GM18861 (cell line): ENCODE measurements at regions not wholly inside any gene's neighbourhood (a gene's known extent, or its start where the extent isn't known, plus 50 kb on each side); places are given as distances from the start of the nearest gene placed in this dataset.
"Not testable (repeated sequence)": the region's sequence is repeated elsewhere in the genome, so short reads cannot be mapped to it uniquely, and the experiment has no call there.

Experiments
- ATAC-seq: cut with Tn5 transposase; IDR thresholded peaks from one replicate; pipeline ENCODE4 v1.9.1; 2021; ENCODE audit not compliant: unreplicated experiment

DNA sequence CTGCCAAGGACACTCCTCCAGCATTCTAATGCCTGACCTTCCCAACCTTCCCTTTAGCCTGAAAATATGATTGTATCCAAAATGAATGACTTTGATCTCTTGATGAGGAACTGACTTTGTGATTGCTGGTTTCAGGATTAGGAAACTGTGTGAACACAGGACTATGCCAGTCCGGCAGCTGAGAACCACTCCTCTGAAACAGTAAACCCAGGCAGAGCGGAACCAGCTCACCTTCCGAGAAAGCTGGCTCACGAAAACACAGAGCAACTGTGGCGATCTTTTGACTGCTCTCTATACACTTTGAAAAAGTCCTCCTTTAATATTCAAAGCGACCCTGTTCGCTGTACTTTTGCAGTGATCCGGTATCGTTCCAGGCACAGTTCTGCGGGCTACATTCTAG, 258.8 kb upstream of the IRS2 start:
- no peak for ATAC-seq

DNA sequence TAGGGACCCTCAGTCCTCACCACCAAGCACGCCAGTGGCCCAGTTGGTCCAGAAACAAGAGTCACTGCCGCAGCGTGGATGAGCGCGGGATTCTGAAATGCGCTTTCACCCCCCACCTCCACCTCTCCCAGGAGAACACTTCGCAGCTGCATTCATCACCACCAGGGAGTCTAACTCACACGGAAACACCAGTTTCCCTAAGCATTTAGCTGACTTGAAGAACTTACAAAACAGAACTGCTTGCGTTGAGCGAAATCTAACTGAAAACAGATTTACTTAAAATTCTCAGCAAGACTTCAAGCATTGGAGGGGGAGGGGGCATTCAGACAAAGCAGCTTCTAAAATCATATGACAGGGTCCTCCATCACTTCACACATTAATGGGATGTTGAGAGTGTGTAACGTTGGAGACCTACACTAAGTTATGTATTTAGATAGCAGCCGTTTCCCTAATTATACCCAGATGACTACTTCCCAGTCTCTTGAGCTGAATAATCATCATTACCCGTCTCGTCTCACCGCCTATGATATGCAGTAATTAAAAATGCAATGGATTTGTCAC, 258.2 kb upstream of the IRS2 start:
- no peak for ATAC-seq

DNA sequence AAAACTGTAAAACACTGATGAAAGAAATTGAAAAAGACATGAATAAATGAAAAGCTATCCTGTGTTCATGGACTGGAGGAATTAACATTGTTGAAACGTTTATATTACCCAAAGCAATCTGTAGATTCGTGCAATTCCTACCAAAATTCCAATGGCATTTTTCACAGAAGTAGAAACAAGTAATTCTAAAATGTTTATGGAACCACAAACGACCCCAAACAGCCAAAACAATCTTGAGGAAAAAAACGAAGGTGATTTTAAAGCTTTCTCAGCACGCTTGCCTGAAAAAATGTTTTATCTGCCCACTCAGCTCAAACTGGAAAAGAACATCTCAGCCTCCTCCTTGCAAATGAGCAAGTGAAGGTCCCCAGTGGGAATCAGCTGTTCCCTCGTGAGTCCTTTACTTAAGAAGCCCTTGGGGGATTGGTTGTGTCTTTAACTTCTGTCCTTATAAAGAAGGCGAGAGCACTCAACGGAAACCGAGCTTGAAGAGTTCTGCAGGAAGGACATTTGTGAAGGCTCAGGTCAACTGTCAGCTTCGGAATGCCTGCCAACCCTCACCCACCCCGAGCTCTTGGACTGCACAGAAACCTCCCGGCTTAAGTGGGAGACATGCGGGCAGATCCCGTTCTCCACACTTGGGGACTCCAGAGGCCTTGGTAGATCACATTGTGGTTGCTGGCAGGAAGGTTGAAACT, 256.0 kb upstream of the IRS2 start:
- ATAC-seq: no peak

DNA sequence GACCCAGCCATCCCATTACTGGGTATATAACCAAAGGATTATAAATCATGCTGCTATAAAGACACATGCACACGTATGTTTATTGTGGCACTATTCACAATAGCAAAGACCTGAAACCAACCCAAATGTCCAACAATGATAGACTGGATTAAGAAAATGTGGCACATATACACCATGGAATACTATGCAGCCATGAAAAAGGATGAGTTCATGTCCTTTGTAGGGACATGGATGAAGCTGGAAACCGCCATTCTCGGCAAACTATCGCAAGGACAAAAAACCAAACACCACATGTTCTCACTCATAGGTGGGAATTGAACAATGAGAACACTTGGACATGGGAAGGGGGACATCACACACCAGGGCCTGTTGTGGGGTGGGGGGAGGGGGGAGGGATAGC, 255.3 kb upstream of the IRS2 start:
- not testable (repeated sequence) for ATAC-seq

DNA sequence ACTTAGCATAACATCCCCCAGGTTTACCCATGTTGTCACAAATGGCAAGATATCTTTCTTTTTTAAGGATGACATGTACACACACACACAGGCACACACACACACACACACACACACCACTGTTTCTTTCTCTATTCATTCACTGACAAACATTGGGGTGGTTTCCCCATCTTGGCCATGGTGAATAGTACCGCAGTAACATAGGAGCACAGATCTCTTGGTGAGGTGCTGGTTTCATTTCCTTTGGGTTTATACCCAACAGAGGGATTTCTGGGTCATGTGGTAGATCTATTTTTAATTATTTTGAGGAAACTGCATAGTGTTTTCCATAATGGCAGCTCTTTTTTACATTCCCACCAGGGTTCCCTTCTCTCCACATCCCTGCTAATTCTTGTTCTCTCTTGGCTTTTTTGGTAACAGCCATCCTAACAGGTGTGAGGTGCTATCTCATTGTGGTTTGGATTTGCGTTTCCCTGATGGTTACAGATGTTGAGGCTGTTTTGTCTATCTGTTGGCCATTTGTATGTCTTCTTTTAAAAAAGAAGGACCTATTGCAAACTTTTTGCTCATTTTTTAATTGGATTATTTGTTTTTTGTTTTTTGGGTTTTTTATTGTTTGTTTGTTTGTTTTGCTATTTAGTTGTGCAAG, 251.7 kb upstream of the IRS2 start:
- ATAC-seq: no peak

DNA sequence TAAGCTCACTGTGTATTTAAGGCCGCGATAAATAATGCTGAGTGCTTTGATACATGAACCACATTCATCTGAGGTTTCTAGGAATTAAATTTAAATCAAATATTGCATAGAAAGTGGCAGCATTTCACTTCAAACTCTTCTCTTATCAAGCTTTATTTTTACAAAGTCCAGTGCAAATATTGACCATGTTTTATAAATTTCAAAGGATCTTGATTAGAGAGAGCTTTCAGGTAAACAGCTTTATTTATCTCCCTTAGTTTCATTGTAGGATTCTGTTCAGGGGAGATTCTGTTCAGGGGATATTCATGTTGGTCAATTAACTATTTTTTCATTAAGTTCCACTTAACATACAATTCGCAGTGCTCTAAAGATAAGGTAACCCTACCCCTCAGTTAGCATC, 249.7 kb upstream of the IRS2 start:
- no peak for ATAC-seq

DNA sequence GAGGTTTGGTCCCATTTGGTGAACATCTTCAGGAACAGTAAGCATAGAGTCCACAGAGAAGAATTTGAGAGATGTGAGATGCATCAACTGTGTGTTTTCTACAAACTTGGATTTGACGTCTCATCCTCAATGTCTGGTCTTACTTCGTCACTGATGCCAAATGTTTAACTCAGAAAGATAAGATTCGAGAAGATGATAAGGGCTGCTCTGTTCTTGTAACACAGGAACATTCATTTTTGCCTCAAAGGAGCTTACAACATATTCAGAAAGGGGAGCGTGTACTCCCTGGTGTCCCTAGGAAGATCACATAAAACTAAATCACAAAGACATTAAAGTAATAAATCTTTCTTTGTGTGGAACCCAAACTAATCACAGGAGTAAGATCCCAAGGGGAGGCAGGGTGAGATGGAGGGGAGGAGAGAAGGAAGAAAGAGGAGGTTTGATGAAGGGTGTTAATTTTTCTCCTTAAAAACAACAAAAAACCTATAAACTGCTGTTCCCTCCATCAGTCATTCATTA, 247.7 kb upstream of the IRS2 start:
- no peak for ATAC-seq

DNA sequence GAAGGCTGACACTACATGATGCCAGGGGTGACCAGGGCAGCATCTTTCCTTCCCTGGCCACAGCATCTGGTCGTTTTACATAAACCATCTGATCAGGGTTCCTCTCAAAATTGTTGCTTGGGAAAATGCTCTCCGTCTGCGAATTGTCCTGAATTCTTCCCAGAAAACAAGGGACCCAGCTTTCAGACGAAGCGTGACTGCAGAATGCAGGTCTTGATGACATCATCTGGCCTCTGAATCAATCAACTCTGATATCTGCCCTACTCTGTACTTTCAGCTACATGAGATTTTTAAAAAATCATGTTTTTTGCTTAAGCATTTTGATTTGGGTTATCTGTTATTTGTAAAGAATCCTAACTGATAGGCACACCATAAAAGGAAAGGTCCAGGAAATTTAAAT, 246.6 kb upstream of the IRS2 start:
- no peak for ATAC-seq

DNA sequence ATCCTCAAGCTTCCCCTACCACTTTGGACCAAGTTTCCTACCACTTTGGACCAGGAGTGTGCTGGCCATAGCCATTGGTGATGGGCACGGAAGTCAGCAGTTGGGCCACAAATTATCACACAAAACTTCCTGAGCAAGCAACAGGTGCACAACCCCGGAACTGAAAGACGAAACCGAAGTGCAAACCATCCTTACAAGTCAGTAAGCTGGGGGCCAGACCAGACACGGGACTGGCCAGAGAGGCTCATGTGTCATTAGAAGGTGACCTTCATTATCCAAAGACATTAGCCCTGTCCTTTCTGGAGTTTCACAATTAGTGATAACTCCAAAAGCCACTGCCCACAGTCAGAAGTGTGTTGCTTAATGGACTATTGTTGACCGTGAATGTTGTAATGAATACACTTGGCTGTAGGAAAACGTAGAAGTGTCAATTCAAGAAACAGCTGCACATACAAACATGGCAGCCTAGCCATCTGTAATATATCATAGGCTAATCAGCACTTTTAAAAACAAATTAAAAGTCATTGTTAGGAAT, 244.1 kb upstream of the IRS2 start:
- ATAC-seq: no peak

DNA sequence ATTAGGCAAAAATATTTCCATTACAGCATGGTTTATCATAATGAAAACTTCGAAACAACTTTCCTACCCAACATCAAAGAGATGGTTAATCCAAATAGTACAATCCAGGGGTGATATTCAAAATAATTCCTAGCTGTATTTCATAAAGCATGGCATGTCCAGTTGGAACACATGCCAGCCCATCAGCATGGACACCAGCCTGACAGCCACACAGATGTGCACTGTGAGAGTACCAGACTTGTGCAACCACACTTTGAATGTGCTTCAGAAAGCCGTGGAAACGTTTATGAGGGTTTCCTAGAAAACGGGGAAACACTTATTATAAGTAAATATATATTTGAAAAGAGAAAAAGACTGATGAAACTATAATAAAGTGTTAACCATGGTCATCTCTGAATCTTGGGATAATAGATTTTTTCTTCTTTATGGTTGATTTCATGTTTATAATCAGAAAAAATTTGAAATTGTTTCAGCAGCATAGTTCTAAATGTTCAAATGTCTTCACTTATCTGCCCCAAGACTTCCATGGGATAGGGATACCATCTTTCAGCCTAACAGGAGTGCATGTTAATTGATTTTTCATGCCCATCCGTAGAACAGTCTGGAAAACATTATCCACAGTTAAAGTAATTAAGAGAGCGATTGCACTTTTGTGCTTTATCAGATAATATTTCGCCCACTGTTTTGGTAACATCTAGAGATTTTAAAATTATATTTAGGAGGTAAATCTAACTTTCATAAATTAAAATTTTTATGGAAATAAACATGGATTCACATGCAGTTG, 242.6 kb upstream of the IRS2 start:
- no peak for ATAC-seq

DNA sequence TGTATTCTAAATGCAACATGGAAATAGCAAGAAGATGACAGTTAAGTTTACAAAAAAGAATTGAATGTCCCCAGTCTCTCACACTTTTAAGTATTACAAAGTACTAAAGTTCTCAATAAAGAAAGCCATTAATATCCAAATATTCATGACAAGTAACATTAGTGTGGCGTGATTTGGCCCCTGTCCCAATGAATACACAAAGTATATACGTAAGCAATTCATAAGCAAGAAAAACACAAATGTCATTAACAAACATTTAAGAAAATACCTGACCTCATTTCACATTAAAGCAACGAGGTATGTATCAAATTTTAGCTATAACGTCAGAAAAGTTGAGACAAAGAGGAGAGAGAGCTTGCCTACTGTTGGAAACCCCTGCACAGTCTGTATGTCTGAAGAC, 241.9 kb upstream of the IRS2 start:
- no peak for ATAC-seq

DNA sequence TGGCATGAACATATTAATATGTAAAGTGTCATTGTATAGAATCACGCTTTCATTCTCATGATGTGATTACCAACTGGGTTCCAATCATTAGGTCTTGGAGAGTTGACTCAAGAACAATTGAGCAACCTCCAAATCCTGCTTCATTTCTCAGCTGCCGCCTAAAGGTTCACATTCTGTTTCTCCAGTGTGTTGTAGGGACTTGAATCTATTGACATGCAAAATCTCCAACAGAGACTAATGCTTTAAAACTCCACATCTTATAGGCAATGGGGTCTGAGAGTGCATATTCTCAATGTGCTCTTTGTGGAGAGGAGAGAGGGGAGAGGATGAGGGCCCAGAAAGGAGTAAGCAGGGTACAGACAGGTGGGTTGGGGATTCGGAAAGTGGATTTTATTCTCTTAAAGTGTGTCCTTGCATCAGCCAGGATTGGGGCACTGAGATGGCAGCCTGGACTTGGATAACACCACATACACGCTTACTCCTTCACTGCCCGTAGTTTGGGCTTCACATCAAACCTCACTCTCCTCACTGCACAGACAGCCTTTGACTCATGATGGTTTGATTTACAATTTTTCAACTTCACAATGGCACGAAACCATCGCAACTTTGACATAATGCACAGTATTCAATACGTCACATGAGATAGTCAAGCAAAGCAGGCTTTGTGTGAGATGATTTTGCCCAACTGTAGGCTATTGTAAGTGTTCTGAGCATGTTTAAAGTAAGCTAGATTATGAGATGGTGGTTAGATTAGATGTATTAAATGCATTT, 241.3 kb upstream of the IRS2 start:
- no peak for ATAC-seq

DNA sequence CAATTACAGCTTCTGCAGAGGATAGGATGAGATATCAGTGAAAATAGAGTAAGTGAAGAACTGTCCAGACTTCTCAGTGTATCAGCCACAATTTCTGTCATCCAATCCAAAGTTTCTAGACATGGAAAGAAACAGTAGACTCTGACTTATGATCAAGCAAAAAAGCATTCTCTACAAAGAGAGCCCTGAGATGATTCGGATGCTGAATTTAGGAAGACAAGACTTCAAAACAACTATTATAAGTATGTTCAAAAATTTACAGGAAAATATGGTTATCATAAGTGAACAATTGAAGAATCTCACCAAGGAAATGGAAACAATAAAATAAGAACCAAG, 238.2 kb upstream of the IRS2 start:
- no peak for ATAC-seq

DNA sequence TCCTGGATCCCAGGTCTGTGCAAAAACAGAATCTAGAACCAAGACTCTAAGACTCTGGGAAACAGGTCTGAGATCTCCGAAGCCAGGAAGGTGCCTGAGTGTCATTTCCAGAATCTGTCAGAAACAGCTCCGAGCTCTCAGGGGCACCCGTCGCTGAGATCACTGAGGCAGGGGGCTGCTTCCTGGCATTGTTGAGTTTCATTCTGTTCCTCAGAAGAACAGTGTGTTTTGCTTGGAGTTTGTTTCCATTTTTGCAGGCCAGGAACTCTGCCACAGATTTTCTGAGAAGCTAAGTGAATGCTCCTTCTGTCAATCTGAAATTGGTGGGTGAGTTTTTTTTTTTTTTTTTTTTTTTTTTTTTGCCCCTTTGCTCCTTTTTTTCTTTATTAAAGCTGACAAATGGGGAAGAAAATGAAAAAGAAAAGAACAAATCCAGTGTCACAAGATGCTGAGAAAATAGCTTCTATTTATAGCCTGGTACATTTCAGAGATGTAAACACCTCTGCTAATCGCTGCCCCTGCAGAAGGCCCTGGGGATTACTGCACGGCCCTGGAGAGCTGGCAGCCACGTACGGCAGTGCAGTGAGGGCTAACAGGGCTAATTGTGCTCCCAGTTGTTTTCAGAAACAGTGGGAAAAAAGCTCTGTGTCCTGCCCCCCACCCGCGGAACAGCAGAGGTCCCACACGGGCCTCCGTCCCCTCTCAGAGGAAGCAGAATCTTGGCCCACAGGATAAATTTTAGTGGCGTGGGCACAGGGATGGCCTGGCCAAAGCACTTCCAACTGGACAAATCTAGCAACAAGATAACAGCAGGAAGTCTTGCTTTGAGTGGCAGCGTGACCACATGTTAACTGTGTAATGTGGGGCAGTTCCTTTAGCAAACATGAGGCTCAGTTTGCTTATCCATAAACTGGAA, 237.6 kb upstream of the IRS2 start:
- no peak for ATAC-seq

DNA sequence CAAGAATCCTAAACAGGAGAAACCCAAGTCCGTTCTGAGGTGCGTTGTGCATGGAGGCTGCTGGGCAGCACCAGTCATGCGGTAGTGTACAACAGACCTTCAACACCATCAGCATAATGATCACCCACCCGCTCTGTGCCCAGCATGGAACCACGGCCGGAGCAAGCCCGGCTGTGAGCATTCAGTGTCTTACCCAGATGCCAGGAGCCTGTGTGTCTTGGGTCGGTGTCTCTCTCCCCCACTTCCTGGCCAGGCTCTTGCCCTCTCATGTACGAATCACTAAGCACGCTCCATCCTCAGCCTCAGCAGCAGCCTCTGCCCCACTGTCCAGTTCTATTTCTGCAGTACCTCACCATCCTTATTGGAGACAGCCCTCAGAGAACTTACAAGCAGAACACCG, 231.6 kb upstream of the IRS2 start:
- no peak for ATAC-seq

DNA sequence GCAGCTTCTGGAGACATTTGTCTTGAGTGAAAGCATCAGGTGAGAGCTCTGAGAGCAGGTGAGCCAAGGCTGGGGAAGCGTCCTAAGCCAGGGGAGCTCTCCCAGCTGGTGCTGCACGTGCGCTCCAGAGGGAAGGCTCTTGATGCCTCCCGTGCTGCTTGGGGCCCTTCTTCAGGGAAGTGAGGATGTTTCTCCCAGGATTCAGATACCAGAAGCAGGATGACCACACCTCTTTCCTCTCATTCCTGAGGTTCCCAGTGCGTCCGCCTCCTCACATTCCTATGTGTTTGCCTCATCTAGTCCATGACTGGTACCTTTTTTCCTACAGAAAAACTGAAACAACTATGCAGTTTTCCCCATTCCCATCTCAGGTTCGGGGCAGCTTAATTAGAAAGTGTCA, 231.0 kb upstream of the IRS2 start:
- ATAC-seq: no peak

DNA sequence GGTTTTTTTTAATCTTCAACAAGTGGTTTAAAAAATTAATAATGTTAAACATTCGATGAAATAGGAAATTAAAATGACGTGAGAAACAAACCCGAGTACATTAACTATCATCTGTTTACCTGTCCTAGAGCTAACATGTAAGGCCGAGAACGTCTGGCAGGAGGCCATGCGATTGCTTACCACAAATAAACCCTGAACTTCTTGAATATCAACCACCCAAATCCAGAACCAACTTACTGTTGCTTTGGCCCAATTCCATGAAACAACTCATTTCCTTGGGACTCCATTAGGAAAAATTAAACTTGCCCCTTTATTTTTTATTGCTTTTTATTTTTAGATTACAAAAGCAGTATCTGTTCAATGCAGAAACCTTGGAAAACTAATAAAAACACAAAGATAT, 228.9 kb upstream of the IRS2 start:
- ATAC-seq: no peak

DNA sequence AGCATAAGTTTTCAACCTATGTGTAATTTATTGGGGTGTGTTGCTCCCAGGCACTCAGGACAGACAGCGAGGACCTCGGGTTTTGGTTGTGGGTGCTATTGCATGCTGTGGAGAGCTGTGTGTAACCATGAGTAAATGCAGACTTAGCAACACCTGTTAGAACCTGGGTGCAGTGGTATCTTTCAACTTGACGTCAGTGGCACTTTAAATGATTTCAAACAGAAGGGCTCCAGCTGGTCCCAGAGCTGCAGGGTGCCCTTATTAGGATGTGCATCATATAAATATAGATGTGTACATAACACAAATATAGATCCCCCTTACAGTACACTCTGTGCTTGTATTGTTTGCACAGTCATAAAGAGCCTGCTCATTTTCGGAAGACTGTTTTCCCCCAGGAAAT, 228.3 kb upstream of the IRS2 start:
- ATAC-seq: no peak

DNA sequence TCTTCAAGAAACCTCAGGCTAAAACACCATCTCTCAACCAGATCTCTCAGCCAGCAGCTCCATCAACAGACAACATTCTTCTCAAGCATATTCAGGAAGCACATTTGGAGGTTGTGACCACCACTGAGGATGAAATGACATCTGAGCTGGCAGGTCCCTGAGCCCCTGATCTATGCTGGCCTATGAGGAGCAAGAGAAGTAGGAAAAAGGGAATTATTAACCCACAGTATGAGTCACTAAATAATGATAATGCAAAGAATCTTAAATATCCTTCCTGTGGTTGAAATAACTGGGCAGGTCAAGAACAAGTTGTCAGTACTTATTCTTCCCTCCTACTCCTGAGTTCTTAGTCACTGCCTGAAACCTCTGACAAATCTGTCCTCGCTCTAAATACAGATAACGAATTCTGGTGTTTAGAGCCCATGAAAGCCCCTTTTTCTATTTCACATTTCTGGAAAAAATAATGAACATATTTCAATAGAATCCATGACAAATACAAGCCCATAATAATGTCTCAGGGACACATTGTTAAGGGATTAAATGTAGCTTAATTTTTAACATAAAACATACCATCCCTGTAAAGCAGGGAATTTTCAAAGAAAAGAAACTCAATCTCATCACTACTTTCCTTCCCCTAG, 225.8 kb upstream of the IRS2 start:
- ATAC-seq: no peak
